ENCODE measurements at regions not wholly inside any gene's neighbourhood (a gene's known extent, or its start where the extent isn't known, plus 50 kb on each side); places are given as distances from the start of the nearest gene placed in this dataset.
A peak's percentile ranks its signal among the peaks of the same experiment; 100 is the strongest.

DNA sequence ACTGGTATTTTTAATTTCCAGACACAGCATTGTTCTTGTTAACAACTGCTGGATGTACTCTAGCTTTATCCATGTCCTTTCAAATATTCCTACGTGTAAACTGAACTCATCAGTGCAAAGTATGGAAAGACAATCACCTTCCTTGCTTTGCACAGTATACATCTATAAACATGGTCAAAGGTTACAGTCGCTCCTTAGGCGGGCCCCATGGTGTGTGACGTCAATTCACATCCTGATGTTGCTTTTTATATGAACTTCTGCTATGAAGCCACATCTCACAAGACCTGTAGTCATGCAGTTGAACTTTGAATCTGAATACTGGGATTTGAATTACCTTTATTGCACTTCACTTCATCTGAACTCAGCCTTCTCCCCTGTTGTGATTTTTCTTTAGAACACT, 447.6 kb upstream of the PSMD7 start:
- no peak overlapping the region for H2AFZ ChIP-seq (ENCODE audit: low read length)
- no peaks in the 10 kb centered on the region for H3K27me3 ChIP-seq (ENCODE audit: control insufficient read depth, insufficient read depth, low read length)
- H4K20me1 ChIP-seq (ENCODE audit: control insufficient read depth, extremely low read depth, insufficient read depth, low read length): no peaks in the 10 kb centered on the region
- H3K79me2 ChIP-seq (ENCODE audit: control insufficient read depth, insufficient read depth, low read length): no peaks in the 10 kb centered on the region
- no peaks in the 10 kb centered on the region for H3K36me3 ChIP-seq (ENCODE audit: control insufficient read depth, insufficient read depth, low read length)
- no peak for DNase-seq (ENCODE audit: low read depth in 2 of 2)
- H3K27ac ChIP-seq (ENCODE audit: insufficient read depth, low read length): no peak overlapping the region
- H3K4me2 ChIP-seq (ENCODE audit: extremely low read depth, insufficient read depth, low read length): no peak overlapping the region
- no peak for TF ChIP-seq EZH2 (IDR thresholded peaks at IDR 0.05; ENCODE audit: low read length, missing control alignments)
- TF ChIP-seq, protein P1, sequence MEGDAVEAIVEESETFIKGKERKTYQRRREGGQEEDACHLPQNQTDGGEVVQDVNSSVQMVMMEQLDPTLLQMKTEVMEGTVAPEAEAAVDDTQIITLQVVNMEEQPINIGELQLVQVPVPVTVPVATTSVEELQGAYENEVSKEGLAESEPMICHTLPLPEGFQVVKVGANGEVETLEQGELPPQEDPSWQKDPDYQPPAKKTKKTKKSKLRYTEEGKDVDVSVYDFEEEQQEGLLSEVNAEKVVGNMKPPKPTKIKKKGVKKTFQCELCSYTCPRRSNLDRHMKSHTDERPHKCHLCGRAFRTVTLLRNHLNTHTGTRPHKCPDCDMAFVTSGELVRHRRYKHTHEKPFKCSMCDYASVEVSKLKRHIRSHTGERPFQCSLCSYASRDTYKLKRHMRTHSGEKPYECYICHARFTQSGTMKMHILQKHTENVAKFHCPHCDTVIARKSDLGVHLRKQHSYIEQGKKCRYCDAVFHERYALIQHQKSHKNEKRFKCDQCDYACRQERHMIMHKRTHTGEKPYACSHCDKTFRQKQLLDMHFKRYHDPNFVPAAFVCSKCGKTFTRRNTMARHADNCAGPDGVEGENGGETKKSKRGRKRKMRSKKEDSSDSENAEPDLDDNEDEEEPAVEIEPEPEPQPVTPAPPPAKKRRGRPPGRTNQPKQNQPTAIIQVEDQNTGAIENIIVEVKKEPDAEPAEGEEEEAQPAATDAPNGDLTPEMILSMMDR (conservative IDR thresholded peaks at IDR 0.05 in 1 of 2, IDR thresholded peaks at IDR 0.05 in 1 of 2; ENCODE audit: low read depth in 1 of 2, low read length in 2 of 2): no peak
- no peaks in the 10 kb centered on the region for H3K9me3 ChIP-seq (ENCODE audit: control insufficient read depth, insufficient read depth, low read depth, low read length)
- no peak overlapping the region for H3K9ac ChIP-seq (ENCODE audit: insufficient read depth, low read length)
- H3K4me3 ChIP-seq (replicated peaks in 1 of 4; ENCODE audit: control extremely low read depth in 1 of 4, insufficient read depth in 1 of 4, low read depth in 3 of 4, low read length in 4 of 4): no peak overlapping the region
- H3K4me1 ChIP-seq (ENCODE audit: control insufficient read depth, extremely low read depth, insufficient read depth, low read length): no peaks in the 10 kb centered on the region

DNA sequence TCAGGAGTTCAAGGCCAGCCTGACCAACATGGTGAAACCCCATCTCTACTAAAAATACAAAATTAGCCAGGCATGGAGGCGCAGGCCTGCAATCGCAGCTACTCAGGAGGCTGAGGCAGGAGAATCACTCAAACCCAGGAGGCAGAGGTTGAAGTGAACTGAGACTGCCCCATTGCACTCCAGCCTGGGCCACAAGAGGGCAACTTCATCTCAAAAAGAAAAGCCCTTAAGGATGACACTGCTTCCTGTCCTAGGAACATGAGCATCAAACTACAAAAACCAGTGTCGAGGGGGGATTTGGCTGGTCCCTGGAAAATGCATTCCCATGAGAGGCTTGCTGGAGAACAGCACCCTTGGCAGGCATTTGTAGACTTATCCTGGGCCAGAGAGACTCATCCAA, 449.5 kb upstream of the PSMD7 start:
- no peaks in the 10 kb centered on the region for H4K20me1 ChIP-seq (ENCODE audit: control insufficient read depth, extremely low read depth, insufficient read depth, low read length)
- no peak overlapping the region for H3K4me2 ChIP-seq (ENCODE audit: extremely low read depth, insufficient read depth, low read length)
- no peaks in the 10 kb centered on the region for H3K4me1 ChIP-seq (ENCODE audit: control insufficient read depth, extremely low read depth, insufficient read depth, low read length)
- H3K79me2 ChIP-seq (ENCODE audit: control insufficient read depth, insufficient read depth, low read length): no peaks in the 10 kb centered on the region
- no peak overlapping the region for H3K9ac ChIP-seq (ENCODE audit: insufficient read depth, low read length)
- no peak for DNase-seq (ENCODE audit: low read depth in 2 of 2)
- no peaks in the 10 kb centered on the region for H3K27me3 ChIP-seq (ENCODE audit: control insufficient read depth, insufficient read depth, low read length)
- H2AFZ ChIP-seq (ENCODE audit: low read length): no peak overlapping the region
- no peak for TF ChIP-seq EZH2 (IDR thresholded peaks at IDR 0.05; ENCODE audit: low read length, missing control alignments)
- TF ChIP-seq, protein P1 (conservative IDR thresholded peaks at IDR 0.05 in 1 of 2, IDR thresholded peaks at IDR 0.05 in 1 of 2; ENCODE audit: low read depth in 1 of 2, low read length in 2 of 2): no peak
- H3K4me3 ChIP-seq (replicated peaks in 1 of 4; ENCODE audit: control extremely low read depth in 1 of 4, insufficient read depth in 1 of 4, low read depth in 3 of 4, low read length in 4 of 4): no peak overlapping the region
- H3K9me3 ChIP-seq (ENCODE audit: control insufficient read depth, insufficient read depth, low read depth, low read length): no peaks in the 10 kb centered on the region
- no peak overlapping the region for H3K27ac ChIP-seq (ENCODE audit: insufficient read depth, low read length)
- no peaks in the 10 kb centered on the region for H3K36me3 ChIP-seq (ENCODE audit: control insufficient read depth, insufficient read depth, low read length)

DNA sequence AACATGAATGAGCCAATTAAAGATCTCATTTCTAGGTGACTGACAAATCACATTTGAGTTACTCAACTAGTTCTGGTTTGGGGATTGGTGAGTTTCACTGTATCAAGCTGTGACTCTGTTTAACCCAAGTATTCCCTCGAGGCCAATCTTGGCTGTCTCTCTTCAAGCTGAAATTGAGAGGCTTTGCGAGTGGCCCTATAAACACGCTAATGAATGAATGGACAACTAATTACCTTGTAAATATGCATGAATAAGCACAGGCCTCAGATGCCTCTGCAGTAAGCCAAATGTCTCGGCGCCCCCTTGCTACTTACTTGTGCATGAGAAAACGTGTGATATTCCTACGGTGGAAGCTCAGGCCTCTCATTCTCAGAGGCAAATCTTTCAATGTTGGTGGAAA, 450.3 kb upstream of the PSMD7 start:
- Histone ChIP-seq H3K4me3 (replicated peaks in 1 of 4; ENCODE audit: control extremely low read depth in 1 of 4, insufficient read depth in 1 of 4, low read depth in 3 of 4, low read length in 4 of 4) (no peak overlapping the region), H3K27me3 (ENCODE audit: control insufficient read depth, insufficient read depth, low read length) (no peaks in the 10 kb centered on the region), H3K9me3 (ENCODE audit: control insufficient read depth, insufficient read depth, low read depth, low read length) (no peaks in the 10 kb centered on the region), H4K20me1 (ENCODE audit: control insufficient read depth, extremely low read depth, insufficient read depth, low read length) (no peaks in the 10 kb centered on the region), H3K9ac (ENCODE audit: insufficient read depth, low read length) (no peak overlapping the region), H3K4me1 (ENCODE audit: control insufficient read depth, extremely low read depth, insufficient read depth, low read length) (no peaks in the 10 kb centered on the region), H3K36me3 (ENCODE audit: control insufficient read depth, insufficient read depth, low read length) (no peaks in the 10 kb centered on the region), H3K27ac (ENCODE audit: insufficient read depth, low read length) (no peak overlapping the region), H2AFZ (ENCODE audit: low read length) (no peak overlapping the region), H3K4me2 (ENCODE audit: extremely low read depth, insufficient read depth, low read length) (no peak overlapping the region), H3K79me2 (ENCODE audit: control insufficient read depth, insufficient read depth, low read length) (no peaks in the 10 kb centered on the region)
- no peak for TF ChIP-seq EZH2 (IDR thresholded peaks at IDR 0.05; ENCODE audit: low read length, missing control alignments)
- TF ChIP-seq, protein P1 (conservative IDR thresholded peaks at IDR 0.05 in 1 of 2, IDR thresholded peaks at IDR 0.05 in 1 of 2; ENCODE audit: low read depth in 1 of 2, low read length in 2 of 2): no peak
- DNase-seq (ENCODE audit: low read depth in 2 of 2): peak in 1 of 2 donors; percentile 18

All from fibroblast of lung (primary cell).